ENCODE measurements at regions not wholly inside any gene's neighbourhood (a gene's known extent, or its start where the extent isn't known, plus 50 kb on each side); places are given as distances from the start of the nearest gene placed in this dataset.
A peak's percentile ranks its signal among the peaks of the same experiment; 100 is the strongest.
"Not testable (repeated sequence)": the region's sequence is repeated elsewhere in the genome, so short reads cannot be mapped to it uniquely, and the experiment has no call there.

DNA sequence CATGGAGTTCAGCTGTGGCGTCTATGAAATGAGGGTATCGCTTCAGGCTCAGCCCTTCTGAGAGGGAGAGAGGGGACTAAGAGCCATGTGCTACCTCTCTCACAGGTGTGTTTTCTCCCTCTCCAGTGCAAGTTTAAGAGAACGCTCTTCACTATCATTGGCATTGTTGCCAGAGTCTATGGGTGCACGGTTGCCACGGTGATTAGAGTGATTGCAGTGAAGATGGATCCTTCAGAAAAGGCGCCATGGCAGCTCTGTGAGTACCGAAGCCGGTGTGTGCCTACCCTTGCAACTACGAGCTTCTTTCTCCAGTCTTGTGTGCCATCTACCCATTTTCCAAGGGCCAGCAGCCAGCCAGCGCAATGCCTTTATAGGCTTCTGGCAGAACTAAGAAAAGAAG is 290.5 kb downstream of the OMA1 start:
- DNase-seq (ENCODE audit: low read depth), result no peak

DNA sequence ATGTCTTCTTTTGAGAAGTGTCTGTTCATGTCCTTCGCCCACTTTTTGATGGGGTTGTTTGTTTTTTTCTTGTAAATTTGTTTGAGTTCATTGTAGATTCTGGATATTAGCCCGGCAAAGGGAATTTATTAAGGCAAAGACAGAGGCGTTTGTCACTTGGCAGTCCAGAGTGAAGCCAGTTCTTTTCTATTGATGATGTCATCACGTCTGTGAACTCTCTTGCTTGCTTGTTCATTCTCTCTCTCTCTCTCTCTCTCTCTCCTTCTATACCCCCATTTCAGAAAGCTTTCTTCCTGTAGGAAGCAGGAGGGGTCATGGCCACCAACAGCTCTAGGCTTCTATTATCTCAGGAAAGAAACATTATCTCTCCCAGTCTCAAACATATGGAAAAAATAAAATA is 291.3 kb downstream of the OMA1 start:
- DNase-seq (ENCODE audit: low read depth), result no peak

DNA sequence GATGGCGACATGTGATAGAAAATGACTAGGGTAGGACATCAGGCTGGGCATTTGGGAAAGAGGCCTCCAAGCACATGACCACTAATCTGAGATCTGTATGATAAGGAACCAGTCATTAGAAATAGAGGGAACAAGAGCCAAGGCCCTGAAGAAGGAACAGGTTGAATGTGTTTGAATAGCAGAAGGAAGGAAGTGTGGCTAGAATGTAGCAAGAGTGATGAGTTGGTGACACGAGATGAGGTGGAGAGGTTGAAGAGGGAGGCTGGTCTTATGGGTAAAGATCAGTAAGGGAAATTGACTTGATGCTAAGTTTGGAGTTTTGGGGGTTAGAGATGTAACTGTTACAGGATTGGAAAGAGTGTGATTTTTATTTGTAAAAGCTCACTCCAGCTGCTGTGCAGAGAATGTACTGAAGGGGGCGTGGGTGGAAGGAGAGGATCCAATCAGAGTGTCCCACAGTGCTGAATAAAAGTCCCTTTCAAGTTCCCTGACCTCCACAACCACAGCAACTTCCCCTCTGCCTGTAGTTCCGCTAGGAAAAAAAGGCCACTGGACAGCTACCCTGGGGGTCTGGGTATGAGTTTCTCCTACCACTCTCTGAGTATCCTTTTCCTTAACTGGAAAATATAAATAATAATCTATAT is 295.0 kb downstream of the OMA1 start:
- no peak for DNase-seq (ENCODE audit: low read depth)

DNA sequence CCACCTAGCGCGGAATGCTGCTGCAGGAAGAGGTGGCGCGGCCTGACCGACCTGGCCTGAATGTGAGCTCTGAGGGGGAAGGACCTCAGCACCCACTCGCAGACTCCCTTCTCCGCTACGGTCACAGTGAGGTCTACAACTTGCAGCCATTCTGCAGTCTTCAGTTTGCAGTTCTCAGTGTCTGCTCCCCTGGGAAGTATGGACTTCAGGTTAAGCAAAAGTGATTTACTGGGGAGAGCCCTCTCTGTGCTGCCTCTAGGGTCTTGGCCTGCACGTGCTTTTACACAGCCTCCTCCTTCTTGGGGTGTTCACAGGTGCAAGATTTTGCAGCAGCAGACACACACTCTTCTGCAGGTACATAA is 296.0 kb downstream of the OMA1 start:
- no peak for DNase-seq (ENCODE audit: low read depth)

DNA sequence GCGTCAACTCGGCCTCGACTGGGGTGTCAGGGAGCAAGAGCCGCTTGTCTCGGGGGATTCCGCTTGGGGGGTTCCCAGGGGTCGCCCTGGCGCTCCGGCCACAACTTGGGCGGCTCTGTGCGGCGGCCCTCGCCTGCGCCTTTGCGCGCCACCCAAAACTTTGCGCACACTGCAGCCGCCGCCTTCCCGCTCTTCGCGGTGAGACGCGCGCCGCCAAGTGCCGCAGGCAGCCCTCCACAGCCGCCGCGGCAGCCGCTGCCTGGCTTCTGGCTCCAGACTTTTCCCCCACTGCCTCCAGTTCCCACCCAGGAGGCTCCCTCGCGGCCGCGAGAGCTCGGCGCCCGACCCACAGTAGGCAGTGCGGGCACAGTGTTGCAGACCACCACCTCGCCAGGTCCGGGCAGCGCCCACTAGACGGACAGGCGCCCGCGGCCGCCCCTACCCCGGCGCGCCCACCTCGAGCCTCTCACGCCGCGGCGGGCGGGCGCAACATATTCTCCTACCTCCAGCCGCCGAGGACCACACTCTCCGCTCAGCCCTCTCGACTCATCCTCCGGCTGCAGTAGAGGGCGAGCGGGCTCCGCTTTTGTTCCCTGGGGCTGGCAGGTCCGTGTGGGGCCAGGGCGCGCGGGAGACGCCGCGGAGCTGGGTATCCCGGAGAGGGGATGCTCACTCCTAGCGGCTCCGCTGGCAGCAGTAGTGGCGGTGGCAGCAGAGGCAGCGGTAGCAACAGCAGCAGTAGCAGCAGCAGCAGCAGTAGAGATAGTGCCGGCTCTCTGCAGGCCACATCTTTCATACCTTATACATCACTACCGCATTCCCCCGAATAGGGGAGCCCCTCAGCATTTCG is 296.6 kb downstream of the OMA1 start:
- peak; percentile 11 for DNase-seq (ENCODE audit: low read depth)

DNA sequence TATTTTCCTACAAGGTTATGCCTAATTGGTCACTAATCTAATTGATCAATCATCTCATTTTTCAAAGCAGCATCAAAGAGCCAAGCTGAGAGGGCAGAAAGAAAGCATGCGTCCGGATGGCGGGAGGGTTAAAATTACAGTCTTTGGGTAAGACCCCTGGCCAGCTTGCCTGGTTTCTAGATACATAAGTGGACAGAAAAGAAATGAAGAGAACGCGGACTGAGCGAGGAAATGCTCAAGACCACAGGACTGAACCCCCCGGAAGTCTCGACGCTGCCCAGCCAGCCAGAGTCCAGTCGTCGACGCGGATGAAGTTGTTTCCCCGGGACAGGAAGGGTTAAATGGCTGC is 297.2 kb downstream of the OMA1 start:
- DNase-seq (ENCODE audit: low read depth), result no peak

DNA sequence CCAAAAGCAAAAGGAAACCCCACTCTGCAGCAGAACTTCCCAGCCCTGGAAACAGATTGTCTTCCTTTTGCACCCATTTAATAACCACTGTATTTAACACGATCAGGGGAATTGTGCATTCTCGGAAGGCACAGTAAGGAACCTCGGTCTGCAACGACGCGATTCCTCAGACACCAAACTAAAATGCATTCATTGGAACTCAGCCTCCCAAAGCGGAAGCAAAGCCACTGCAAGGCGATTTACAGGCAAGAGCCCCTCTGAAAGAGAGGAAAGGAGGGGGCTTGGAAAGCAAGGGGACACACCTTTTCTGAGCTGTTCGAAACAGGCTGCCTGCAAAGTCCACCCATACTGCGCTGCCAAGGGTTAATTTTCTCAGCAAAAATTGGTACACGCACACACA is 297.7 kb downstream of the OMA1 start:
- no peak for DNase-seq (ENCODE audit: low read depth)

DNA sequence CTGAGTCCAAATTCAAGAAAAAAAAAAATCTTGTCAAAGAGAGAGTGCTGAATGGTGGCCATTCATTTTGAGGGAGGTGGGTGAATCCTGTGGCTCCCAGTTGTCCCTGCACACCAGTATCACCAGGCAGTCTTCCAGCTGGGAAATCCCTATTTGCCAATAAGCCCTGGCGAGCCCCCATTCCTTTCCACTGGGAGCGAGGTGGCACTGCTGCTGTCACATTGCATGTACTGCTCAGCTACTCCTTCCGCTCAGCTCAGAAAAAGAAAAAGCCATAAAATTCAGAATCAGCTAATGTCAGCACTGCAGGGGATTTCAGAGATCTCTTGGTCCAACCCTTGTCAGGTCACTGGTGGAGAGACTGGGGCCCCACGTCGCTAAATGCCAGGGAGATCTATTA is 298.5 kb downstream of the OMA1 start:
- no peak for DNase-seq (ENCODE audit: low read depth)

DNA sequence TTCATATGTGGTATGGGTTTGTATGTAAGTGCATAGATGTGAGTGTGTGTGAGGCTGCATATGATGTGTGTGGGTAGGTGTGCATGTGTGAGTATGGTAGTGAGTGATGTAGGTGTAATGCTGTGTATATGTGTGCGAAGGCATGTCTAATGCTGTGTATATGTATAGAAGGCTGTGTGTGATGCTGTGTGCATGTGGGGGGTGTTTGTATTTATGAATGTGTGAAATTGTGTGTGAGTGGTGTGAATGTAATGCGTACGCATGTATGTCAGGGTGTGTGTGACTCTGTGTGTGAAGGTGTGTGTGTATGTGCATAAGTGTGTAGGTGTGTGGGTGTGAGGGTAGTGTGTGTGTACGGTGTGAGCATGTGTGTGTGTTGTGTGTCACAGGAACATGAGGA is 300.0 kb downstream of the OMA1 start:
- DNase-seq (ENCODE audit: low read depth), result no peak

DNA sequence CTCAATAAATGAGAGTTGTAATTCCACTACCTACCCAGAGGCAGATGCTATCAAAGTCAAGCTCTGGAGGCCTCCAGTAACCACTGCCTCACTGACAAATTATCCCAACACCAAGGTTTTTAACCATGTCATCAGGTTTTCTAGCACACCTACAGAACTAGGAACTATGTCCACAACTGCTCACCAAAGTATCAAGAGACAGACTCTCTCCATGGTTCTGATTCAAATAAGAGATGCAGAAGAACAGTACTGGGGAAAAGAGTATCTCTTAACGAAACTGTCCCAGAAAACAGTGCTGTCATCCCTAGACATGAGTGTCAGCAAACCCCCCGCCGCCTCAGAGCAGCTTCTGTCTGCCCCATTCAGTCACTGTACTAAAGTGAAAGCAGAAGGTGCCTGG is 301.7 kb downstream of the OMA1 start:
- DNase-seq (ENCODE audit: low read depth), result no peak

DNA sequence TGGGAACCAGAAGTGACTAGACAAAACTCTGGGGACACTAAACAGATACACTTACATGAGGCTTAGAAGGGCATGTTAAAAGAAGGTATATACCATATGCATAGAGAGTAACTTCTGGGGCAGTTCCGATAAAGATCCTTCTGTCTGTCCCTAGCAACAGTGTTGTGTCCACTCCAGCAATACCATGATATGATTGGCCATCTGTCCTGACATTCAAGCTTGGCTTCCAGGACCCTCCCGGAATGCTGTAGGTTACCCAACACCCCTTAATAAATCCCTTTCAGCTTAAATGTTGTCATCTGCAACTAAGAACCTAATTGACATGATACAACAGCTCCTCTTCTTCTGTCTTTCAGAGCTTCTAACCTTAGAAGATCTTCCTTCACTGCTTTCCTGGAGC is 307.7 kb downstream of the OMA1 start:
- DNase-seq (ENCODE audit: low read depth), result no peak

DNA sequence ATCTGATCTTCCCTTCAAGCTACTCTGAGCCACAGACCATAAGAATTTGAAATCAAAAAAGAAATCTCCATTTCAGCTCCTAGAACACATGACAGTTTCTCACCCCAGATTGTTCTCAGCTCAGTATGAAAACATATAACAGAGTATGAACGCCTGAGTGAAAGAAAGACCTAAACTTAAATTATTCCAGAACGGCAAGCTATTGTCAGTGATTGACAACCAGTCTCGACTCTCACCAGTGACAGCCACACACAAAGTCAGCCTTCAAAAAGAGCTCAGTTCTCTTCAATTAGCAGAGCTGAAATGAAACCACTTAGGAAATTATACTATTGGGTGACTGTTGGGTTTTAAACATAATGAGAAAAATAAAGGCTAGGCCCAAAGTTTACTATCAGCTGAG is 312.8 kb downstream of the OMA1 start:
- no peak for DNase-seq (ENCODE audit: low read depth)

DNA sequence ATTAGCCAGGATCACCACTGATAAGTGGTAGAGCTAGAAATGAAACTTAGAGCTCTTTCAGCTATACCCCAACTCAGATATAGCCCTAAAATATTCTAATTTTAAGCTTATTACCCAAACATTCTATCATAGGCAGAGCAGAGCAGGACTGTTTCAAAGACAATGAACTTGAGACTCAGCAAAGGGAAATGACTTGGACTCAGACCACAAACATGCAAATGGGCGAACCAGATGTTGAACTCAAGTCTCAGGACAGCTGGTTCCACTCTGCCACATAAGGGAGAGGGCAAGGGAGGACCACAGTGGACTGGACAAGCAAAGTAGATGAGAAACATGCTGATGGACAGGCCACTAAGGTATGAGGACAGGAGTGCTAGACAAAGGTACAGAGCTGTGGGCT is 315.3 kb downstream of the OMA1 start:
- no peak for DNase-seq (ENCODE audit: low read depth)

DNA sequence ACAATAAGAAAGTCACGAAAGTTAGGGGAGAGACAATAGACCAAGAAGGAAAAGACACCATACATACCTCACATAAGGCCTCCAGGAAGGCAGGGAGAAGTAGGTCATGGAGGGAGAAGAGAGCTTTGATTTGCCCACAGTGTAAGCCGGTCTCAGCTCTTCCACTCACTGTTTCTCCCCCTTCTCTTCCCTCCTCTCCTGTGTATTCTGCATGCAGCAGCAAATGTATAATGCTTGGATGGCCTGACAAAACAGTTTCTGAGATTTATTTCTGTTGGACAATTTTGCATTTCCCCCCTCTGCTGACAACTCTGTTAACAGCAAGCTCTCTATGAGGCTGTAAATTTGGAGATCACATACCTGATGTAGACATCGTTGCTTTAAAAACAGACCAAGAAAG is 318.9 kb downstream of the OMA1 start:
- DNase-seq (ENCODE audit: low read depth), result no peak

DNA sequence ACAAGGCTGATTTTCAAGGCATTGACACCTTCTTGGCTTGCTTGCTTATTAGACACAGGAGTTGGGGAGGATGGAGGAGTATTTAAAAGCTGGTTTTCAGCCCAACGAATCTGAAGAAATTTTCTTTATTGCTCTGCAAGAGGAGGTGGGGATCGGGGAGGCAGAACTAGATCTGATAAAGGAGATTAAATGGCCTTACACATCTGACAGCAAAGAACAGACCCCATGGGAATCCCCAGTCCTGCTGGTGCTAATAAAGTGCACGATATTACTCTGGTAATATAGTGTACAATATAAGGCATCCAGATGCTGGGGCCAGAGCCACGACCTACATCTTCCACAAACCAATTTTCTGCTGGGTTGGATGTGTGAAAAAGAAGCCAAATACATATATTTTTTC is 323.0 kb downstream of the OMA1 start:
- DNase-seq (ENCODE audit: low read depth), result no peak

DNA sequence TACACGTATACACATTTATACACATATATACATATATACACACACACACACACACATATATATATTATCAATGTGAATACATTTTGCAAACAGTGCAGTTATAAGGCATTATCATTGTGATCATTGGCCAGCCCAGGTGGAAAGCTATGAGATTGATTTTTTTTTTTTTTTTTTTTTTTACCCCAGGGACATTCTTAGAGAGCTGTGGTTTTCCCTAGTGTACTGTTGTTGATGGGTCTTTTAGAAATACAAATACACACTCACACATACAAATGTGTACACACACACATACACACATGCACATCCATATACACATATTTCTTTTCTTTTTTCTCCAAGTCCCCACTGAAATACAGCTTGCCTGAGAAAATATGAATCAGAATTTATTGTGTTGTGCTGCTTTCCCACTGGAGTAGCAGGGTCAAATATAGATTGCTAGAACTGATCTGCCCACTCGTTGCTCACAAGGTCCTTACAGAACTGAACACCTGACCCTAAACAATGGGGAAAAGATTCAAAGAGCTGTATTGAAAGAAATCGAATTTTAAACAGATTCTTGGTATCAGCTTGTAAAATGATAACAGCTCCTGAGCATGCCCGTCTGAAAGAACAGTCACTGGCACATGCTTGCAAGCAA is 325.6 kb downstream of the OMA1 start:
- no peak for DNase-seq (ENCODE audit: low read depth)

DNA sequence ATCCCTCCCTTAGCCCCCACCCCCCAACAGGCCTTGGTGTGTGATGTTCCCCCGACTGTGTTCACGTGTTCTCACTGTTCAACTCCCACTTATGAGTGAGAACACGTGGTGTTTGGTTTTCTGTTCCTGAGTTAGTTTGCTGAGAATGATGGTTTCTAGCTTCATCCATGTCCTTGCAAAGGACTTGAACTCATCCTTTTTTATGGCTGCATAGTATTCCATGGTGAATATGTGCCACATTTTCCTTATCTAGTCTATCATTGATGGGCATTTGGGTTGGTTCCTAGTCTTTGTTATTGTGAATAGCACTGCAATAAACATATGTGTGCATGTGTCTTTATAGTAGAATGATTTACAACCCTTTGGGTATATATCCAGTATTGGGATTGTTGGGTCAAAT is 330.4 kb downstream of the OMA1 start:
- not testable (repeated sequence) for DNase-seq (ENCODE audit: low read depth)

DNA sequence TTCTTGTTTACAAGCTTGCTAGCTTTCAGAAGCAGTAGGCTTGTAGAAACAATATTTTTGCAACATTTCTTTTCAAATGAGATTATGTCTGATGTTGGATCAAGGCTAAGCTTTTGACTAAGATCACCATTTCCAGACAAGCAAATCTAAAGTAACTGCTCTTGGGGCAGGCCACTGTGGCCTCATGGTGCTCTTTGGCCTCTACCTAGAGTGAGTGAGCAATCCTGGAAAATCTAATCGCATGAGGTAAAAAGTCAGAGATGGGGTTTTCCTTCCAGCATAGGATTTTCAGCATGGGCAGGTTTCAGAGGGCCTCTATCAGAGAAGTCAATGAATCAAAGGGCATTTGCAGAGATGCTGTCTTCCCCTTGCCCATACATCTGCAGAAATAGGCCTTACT is 331.9 kb downstream of the OMA1 start:
- no peak for DNase-seq (ENCODE audit: low read depth)

DNA sequence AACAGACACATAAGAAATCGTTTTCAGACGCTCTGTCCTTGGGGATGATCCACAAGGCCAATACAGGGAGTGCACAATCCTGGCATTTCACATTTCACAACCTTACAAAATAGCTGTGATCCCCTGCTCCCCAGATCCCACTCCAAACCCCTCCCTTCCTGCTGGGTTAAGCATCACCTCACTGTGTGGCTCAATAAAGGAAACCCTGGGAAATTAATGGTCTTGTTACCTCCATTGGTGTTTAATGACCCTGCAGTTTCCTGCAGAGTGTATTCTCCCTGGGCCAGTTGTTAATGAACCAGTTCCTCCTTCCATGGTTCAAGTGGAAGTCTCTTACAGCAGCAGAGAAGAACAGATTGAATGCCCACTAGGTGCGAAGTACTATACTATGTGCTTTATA is 334.7 kb downstream of the OMA1 start:
- DNase-seq (ENCODE audit: low read depth), result no peak

DNA sequence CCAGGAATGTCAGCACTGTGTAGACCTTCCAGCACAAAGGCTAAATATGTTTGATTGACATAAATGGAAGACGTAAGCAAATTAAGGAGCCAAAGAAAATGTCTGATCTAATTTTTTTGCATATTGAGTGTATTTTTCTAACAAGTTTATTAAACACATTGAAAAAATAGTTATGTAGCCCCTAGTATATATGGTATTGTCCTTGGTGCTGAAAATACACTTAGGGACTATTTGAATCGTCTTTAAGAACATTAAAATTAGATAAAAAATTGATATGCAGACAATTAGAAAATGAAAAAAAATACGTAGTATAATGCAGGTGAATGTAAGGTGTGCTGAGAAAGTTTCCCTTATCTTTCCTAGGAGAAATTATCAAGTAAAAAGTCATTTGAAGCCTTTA is 337.0 kb downstream of the OMA1 start:
- no peak for DNase-seq (ENCODE audit: low read depth)

DNA sequence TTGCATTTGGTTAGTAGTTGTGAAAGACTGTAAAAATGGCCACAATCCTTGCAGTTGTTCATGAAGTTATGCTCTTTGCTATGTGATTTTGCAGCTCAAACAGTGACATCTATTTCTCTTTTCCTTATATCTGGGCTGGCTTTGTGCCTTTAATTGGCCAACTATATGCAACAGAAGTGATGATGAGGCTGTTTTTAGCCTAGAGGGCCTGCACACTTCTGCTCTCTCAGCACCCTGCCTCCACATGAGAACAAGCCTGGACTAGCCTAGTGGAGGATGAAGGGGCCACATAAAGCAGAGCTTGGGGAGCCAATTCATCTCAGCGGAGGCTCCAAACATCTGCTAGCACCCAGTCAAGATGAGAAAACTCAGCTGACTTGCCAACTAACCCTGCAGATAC is 339.8 kb downstream of the OMA1 start:
- no peak for DNase-seq (ENCODE audit: low read depth)

DNA sequence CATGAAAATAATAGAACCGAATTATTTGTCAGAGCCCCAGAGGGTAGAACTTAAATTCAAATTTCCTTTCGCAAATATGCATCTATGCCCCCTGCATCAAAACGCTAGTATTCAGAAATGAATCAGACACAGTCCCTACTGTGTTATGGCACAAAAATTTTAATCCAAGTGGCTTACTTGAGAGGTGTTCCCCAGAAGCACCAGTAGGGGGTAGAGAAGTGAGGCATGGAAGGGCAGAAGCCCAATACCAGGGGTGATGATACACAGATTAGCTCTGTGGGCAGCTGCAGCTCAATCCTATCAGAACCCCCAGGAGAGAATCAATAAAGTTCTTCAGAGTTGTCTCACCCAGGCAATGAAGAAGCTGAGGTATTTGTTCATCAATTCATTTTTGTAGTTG is 342.2 kb downstream of the OMA1 start:
- DNase-seq (ENCODE audit: low read depth), result no peak

Measured in myocyte (in vitro differentiated cells).